GM18520 (cell line): ENCODE measurements at regions not wholly inside any gene's neighbourhood (a gene's known extent, or its start where the extent isn't known, plus 50 kb on each side); places are given as distances from the start of the nearest gene placed in this dataset.
"Not testable (repeated sequence)": the region's sequence is repeated elsewhere in the genome, so short reads cannot be mapped to it uniquely, and the experiment has no call there.

Experiments
- ATAC-seq: cut with Tn5 transposase; IDR thresholded peaks from one replicate; pipeline ENCODE4 v1.9.1; 2021; ENCODE audit not compliant: unreplicated experiment

GRCh38 chr22:49473286-49473685 lies 354.4 kb downstream of the BRD1 start:
- no peak for ATAC-seq

DNA sequence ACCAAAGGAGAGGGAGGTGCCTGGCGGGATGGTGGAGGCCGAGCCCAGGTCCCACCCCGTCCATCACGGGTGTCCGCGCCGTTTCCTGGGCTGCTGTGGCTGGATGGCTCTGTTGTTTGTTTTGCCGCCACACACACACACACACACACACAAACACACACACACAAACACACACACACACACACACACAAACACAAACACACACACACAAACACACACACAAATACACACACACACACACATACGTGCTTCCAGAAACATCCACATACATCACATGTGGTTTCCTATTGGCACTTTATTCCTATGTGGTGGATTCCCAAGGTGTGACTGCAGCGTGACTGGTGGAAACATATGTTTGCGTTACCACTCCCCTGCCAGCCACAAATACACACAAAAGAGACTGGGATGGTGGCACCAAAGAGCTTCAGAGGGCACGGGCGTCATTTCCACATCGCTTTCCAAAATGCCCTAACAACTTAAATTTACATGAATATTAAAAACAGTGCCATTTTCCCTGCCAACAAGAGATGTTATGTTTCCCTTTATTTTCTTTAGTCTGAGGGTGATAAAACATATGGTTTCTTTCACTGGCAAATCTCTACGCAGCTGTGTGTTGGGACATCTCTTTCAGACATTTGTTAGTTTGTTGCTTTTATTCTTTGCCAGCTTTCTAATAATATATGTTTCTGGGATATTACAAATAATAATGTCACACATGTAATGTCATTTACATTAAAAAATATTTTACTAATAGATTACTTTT lies 356.8 kb downstream of the BRD1 start:
- ATAC-seq = no peak

DNA sequence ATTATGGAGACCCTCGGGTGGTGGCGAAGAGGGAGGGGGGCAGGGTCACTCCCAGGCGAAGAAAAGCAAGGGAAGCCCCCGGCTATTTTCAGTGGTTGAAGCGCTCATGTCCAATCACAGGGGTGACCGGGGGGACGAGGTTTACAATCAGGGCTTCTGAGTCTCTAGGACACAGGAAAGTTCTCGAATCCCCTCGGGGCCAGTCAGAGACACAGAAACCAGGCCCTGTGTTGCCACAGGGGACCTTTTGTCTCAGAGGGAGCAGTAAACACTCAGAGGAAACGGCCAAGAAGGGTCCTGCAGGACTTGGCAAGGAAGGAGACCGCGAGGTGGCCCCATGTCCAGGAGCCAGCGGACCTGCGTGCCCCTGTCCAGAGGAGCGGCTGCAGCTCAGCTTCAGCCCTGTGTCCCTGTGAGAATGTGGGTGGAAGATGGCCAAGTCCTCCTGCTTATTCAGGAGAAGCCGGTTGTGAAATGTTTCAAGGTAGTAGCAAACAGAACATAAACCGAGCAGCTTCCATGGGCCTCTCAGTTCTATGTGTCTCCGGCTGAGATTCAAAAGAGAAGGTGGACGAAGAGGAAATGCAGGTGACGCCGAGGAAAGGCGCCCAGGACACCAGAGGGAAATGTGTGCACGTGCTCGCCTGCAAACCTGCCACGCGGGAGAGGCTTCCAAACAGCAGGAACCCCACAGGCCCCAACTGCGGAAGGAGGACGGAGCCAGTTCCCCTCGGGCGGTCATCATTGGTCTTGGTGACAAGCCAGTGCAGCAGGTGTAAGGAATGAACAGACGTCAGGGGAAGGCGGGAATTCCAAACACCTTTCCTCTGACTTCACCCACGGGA lies 357.6 kb downstream of the BRD1 start:
- ATAC-seq = no peak

GRCh38 chr22:49468487-49469198 lies 359.0 kb downstream of the BRD1 start:
- no peak for ATAC-seq

DNA sequence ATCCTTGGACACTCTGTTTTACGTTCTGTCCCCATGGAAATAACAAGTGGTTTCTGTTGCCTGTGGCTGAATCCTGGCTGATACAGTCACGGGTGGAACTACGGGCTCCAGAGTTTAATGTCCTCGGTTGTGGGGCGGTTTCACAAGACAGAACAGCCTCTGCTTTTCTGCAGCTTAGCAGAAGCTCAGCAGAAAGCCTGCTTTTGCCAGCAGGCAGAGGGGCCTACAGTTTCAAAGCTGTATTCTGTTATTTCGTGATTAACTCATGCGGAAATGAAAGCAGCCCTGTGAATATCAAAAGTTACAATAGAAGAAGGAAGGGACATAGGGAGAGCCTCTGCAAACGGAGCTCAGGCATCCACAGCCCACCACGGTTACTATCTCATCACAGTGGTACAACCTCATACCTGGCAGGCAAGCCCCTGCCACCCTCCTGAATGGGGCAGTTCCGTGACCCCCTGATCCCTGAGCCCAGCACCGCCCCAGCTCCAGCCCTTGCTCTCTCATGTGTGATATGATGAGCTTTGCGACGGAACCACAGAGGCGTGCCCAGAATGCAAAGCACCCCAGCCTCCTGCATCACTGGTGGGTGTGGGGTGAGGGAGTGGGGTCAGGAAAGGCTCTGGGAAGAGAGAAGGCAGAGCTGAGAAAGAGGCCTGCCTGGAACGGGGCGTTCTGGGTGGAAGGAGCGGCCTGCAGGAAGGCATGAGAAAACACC lies 360.6 kb downstream of the BRD1 start:
- ATAC-seq = no peak

DNA sequence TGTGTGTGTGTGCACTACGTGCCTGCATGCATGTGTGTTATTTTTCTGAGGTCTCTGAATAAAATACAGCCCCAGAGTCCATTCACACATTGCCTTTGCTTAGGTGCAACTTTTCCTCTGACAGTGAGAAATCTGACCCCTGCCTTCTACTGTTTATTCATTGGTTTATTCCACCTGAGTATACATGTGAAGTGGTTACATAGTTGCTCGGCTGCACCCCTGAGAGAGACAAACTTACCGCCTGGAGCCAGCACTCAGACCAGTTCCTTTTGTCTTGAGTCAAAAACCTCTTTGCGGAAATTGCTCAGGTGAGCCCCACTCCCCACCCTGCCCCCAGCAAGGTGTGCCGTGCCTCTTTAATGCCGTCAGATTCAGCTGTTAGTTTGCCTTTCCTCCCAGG lies 363.6 kb downstream of the BRD1 start:
- no peak for ATAC-seq

DNA sequence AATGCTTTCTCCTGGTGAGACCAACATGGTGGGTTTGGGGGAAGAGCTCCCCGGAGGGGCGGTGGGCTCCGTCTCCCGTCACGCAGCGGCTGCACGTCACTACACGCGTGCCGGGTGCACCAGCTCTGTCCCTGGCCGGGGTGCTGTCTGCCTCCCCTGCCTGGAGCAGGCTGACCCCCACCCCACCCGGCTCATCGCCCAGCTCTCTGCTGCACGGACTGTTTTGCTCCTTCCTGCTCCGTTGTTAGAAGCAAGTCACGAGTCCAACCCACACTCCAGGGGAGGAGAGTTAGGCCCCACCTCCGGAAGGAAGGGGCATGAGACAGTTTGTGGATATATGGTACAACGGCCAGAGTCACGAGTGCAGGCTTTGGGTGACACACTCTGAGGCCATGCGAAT lies 364.9 kb downstream of the BRD1 start:
- ATAC-seq = no peak

DNA sequence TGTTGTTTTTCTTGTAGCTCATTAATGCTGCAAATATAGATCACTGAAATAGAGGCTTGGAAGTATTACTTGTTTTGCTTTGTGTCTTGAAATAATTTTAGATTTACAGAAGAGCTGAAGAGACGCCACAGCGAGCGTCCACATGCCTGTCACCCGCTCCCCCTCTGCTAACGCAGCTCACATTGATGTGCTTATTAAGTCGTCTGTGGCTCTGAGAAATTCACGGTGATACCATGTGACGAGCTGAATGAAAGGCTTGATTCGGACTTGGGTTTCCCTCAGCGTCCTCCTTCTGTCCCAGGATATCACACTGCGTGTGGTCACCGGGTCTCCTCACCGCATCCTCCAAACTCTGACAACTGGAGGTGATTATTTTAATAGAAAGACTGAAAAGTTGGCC lies 365.4 kb downstream of the BRD1 start:
- no peak for ATAC-seq

DNA sequence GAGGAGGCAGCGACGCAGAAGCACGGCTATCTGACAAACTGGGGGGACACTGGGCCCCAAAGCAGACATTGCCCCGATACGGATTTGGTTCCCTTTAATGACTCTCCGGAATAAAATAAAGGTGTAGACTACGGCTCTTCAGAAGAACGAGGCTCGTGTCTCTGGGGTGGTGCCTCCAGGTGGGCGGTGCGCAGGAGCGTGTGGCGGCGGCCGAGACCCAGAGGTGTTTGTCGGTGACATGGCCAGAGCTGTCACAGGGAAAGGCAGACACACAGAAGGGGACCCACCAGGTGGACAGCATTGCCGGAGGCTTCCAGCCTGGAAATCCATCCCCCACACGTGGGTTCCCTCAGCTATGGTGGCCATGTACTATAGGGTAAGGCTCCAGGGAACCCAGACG lies 366.0 kb downstream of the BRD1 start:
- no peak for ATAC-seq

DNA sequence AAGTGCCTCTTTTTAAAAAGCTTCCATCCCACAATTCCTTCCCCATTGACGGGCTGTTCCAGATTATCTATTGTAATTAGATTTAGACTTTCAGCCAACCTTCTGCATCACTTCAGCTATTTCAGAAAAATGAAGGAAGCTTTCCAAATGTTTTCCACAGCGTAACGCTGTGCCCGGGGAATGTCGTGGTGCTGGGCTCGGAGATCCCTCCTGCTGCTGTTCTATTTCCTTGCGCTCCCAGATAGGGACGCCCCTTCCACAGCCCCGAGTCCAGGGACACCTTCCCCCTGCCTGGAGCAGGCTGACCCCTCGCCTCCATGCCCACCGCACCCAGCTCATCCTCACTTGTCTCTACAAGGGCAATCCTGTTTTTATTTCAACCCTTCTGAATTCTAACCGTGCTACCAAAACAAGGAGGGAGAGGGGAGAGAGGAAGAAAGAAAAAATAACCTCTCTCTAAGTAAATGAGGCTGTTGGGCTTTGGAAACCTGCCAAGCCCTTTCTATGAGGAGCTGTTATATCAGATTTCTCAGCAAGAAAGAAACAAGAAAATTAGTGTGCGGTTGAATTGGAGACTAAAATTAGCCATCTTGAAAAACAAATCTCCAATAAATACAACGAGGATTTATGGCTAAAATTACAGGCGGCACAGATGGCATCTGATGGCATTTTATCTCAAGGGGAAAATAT lies 366.9 kb downstream of the BRD1 start:
- ATAC-seq = no peak

DNA sequence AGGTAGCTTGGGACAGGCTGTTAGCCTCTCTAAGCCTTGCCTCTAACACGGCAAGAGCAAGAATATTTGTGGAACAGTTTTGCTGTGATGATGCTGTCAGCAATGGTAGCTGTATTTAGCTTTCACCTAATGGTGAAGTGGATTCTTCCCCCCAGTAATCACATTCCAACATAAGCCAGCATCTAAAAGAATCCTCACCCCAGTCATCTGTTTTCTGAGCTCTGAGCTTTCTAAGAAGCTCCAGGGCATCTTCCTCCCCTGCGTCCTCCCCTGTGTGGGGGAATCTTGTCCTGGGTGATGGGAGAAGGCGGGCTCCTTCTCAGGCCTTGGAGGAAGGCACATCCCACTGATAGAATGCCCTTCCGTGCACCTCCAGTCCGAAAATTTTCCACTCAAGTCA lies 367.6 kb downstream of the BRD1 start:
- ATAC-seq = no peak

GRCh38 chr22:49458708-49459099 lies 369.0 kb downstream of the BRD1 start:
- ATAC-seq = no peak

DNA sequence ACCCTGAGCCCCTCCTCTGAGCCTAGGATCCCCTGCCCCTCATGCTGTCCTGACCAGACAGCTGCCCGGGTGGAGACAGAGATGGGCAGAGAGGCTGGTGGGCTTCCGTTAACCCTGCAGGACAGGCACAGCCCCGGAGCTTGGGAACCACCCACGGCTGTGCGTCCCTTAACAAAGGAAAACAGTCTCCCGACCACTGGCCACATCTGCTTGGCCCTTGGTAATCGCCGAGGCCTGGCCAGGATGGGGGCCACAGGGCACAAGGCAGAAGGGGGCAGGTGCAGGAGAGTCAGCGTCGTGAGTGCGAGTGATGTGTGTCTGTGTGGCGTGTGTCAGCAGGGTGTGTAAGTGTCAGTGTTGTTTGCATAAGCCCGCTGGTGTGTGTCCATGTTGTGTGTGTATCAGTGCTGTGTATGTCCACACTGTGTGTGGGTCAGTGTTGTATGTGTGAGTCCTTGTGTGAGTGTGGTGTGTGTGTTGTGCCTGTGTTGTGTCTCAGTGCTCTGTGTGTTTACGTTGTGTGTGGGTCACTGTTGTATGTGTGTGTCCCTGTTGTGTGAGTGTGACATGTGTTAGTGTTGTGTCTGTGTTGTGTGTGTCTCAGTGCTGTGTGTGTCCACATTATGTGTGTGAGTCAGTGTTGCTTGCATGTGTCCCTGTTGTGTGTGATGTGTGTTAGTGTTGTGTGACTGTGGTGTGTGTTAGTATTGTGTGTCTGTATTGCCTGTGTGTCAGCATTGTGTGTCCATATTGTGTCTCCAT lies 369.5 kb downstream of the BRD1 start:
- no peak for ATAC-seq

DNA sequence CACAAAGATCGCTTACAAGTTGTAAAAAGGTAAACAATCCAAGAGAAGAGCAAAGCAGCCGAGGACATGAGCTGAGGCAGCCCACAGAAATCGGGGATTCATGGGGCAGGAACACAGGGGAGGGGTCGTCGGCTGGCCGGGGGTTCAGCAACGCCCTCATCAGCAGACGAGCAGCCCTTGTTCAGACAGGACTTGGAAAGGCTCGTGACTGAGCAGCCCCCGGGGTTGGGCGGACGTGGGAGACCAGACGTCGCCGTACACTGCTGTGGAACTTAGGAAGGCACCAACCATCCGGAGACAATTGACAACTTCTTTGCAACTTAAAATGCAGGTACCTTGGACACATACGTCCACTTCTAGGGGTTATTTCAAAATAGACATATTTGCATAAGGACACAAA lies 370.5 kb downstream of the BRD1 start:
- no peak for ATAC-seq

- no peak for ATAC-seq
These were observed 372.1 kb downstream of the BRD1 start for GRCh38 chr22:49455595-49455994.

- ATAC-seq = no peak
These were observed 372.9 kb downstream of the BRD1 start for GRCh38 chr22:49454726-49455125.

- ATAC-seq = no peak
These were observed 373.9 kb downstream of the BRD1 start for GRCh38 chr22:49453771-49454170.

DNA sequence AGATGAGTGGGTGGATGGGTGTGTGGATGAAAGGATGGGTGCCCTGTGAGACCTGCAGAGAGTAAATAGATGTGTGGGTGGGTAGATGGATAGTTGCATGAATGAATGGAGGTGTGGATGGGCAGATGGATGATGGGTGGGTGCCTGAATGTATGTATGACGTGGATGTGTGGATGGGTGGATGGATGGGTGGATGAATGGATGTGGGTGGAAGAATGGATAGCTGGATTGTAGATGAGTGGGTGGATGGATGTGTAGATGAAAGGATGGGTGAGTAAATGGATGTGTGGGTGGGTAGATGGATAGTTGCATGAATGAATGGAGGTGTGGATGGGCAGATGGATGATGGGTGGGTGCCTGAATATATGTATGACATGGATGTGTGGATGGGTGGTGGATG lies 374.7 kb downstream of the BRD1 start:
- ATAC-seq = not testable (repeated sequence)

DNA sequence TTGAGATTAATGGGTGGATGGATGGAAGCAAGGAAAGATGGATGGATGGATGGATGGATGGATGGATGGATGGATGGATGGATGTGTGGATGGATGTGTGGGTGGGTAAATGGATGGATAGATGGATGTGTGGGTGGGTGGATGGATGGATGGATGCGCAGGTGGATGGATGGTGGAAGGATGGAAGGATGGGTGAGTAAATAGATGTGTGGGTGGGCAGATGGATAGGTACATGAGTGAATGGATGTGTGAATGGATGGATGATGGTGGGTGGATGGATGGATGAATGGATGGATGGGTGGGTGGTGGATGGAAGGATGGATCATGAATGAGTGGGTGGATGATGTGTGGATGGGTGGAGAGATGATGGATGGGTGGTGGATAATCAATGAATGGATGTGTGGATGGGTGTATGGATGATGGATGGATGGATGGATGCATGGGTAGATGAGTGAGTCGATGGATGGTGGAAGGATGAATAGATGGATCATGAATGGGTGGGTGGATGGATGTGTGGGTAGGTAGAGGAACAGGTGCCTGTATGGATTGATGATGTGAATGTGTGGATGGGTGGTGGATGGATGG lies 375.2 kb downstream of the BRD1 start:
- ATAC-seq = no peak
